ENCODE measurements at regions not wholly inside any gene's neighbourhood (a gene's known extent, or its start where the extent isn't known, plus 50 kb on each side); places are given as distances from the start of the nearest gene placed in this dataset.

DNA sequence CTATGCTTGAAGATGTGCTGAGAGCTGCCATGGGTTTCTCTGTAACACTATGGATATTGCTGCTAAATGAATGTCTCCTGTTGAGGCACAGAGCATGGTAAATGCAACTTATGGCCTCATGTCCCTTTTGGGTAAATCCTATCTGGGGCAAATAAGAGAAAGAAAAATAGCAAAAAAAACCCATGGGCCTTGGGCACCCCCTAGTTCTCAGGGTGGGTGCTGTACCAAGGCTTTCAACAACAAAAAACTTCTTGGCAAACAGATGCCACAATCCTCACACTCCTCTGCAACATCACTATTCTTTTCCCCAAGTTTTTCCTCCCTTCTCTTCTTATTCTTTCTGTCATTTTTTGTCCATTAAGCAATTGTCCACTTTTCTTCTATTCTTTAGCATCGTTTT is 340.1 kb upstream of the ROBO2 start:
- no peaks in the 10 kb centered on the region for H3K9me3 ChIP-seq
- no peaks in the 10 kb centered on the region for H3K4me1 ChIP-seq (ENCODE audit: insufficient read depth)
- H3K27ac ChIP-seq: no peak overlapping the region
- TF ChIP-seq, protein P1, sequence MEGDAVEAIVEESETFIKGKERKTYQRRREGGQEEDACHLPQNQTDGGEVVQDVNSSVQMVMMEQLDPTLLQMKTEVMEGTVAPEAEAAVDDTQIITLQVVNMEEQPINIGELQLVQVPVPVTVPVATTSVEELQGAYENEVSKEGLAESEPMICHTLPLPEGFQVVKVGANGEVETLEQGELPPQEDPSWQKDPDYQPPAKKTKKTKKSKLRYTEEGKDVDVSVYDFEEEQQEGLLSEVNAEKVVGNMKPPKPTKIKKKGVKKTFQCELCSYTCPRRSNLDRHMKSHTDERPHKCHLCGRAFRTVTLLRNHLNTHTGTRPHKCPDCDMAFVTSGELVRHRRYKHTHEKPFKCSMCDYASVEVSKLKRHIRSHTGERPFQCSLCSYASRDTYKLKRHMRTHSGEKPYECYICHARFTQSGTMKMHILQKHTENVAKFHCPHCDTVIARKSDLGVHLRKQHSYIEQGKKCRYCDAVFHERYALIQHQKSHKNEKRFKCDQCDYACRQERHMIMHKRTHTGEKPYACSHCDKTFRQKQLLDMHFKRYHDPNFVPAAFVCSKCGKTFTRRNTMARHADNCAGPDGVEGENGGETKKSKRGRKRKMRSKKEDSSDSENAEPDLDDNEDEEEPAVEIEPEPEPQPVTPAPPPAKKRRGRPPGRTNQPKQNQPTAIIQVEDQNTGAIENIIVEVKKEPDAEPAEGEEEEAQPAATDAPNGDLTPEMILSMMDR (IDR thresholded peaks at IDR 0.05): no peak
- TF ChIP-seq EP300 (IDR thresholded peaks at IDR 0.05) (no peak), POLR2A (IDR thresholded peaks at IDR 0.05) (no peak)
- intact Hi-C loops (cut with DNase I): no loop called here
- DNase-seq: no peak
- H3K27me3 ChIP-seq: no peaks in the 10 kb centered on the region
- H3K36me3 ChIP-seq: no peaks in the 10 kb centered on the region
- no peak overlapping the region for H3K4me3 ChIP-seq
- 72 to 87% (median 84%) methylated on average over 1 of the region's 1 CpG for WGBS, 3 donors

DNA sequence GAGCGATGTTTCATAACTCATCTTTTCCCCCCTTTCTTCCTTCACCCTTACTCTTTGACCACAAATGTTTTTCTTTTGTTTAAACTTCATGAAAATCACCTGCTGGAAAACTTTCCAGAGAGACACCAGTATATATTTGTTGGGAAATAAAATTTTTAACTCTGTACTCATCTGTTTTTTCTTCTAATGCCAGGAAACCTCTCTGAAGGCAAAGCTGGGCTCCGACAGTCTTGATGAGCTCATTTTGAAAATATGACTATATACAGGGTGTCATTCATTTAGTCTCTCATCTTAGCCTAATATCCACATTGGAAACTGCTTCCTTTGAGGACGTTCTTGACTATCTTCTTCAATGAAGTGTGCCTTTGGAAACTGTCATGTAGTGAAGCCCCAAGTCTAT is 339.6 kb upstream of the ROBO2 start:
- Histone ChIP-seq H3K9me3 (no peaks in the 10 kb centered on the region), H3K36me3 (no peaks in the 10 kb centered on the region), H3K27me3 (no peaks in the 10 kb centered on the region), H3K4me1 (ENCODE audit: insufficient read depth) (no peaks in the 10 kb centered on the region), H3K4me3 (no peak overlapping the region), H3K27ac (no peak overlapping the region)
- 87 to 90% (median 89%) methylated on average over 3 of the region's 3 CpGs for whole genome bisulfite sequencing, 3 donors
- intact Hi-C loops (cut with DNase I): no loop called here
- no peak for DNase-seq
- TF ChIP-seq POLR2A (IDR thresholded peaks at IDR 0.05) (no peak), EP300 (IDR thresholded peaks at IDR 0.05) (no peak)
- TF ChIP-seq, protein P1 (IDR thresholded peaks at IDR 0.05): no peak

DNA sequence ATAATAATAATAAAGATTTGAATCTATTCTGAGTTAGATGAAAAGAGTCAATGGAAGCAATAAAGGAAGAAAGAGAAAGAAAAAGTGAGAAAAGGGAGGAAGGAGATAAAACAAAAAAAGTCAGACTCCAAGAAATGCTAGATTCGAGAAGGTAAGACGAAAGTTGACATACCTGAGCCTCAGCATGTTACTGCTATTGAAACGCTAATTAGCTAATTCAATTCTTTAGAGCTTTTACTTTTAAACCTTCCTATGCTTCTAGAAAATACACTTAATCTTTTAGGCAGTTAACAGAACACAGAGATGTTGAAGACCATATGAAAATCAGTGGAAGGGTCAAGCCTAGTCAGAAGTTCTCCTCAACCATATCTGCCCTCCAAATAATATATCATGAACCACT is 337.2 kb upstream of the ROBO2 start:
- H3K4me3 ChIP-seq: no peak overlapping the region
- no peaks in the 10 kb centered on the region for H3K9me3 ChIP-seq
- DNase-seq: no peak
- intact Hi-C loops (cut with DNase I): no loop called here
- H3K27me3 ChIP-seq: no peaks in the 10 kb centered on the region
- no peak overlapping the region for H3K27ac ChIP-seq
- H3K4me1 ChIP-seq (ENCODE audit: insufficient read depth): no peaks in the 10 kb centered on the region
- H3K36me3 ChIP-seq: no peaks in the 10 kb centered on the region
- 84 to 94% (median 86%) methylated on average over 3 of the region's 3 CpGs for WGBS, 3 donors
- TF ChIP-seq POLR2A (IDR thresholded peaks at IDR 0.05) (no peak), EP300 (IDR thresholded peaks at IDR 0.05) (no peak)
- TF ChIP-seq, protein P1 (IDR thresholded peaks at IDR 0.05): no peak

DNA sequence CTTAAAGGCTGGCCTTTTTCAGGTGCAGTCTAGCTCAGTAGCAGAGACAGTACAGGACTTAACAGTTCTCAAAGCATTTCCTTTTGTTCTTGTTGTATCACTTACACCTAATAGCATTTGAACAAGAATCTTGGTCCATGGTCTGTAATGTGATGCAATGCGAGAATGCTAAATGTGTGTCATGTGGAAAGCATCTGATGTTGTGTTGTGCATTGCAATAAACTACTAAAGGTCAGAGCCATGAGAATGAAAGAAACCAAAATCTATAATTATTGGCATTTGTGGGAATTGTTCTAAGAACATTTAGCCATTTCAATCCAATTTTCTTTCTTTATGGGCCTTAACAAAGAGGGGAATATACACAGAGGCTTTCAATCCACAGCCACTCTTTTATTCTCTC is 324.5 kb upstream of the ROBO2 start:
- Histone ChIP-seq H3K27me3 (no peaks in the 10 kb centered on the region), H3K9me3 (no peaks in the 10 kb centered on the region), H3K4me3 (no peak overlapping the region), H3K36me3 (no peaks in the 10 kb centered on the region), H3K27ac (no peak overlapping the region), H3K4me1 (ENCODE audit: insufficient read depth) (no peaks in the 10 kb centered on the region)
- WGBS, 3 donors: 91 to 100% (median 91%) methylated on average over 1 of the region's 1 CpG
- intact Hi-C loops (cut with DNase I): no loop called here
- DNase-seq: no peak
- TF ChIP-seq POLR2A (IDR thresholded peaks at IDR 0.05) (no peak), EP300 (IDR thresholded peaks at IDR 0.05) (no peak)
- TF ChIP-seq, protein P1 (IDR thresholded peaks at IDR 0.05): no peak

DNA sequence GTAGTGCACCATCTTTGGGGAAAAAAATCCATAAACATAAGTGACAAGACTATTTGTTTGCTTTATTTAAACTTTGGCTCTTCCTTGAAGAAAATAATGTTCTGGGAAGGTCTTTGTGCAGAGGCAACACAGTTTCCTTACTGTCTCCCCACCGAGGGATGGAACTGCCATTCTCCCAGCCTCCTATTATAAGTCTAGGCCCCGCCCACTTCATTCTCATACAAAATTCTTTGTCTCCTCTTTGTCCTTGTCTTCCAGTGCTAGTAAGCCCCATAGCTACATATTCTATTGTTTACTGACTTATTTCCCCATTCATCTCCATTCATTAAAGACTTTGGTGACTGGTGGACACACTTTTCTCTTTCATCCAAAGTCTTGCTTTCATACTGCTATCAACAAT is 316.5 kb upstream of the ROBO2 start:
- 79 to 90% (median 83%) methylated on average over 2 of the region's 2 CpGs for WGBS, 3 donors
- H3K27me3 ChIP-seq: no peaks in the 10 kb centered on the region
- no peak overlapping the region for H3K27ac ChIP-seq
- H3K4me1 ChIP-seq (ENCODE audit: insufficient read depth): no peaks in the 10 kb centered on the region
- H3K4me3 ChIP-seq: no peak overlapping the region
- H3K36me3 ChIP-seq: no peaks in the 10 kb centered on the region
- intact Hi-C loops (cut with DNase I): no loop called here
- TF ChIP-seq EP300 (IDR thresholded peaks at IDR 0.05) (no peak), POLR2A (IDR thresholded peaks at IDR 0.05) (no peak)
- TF ChIP-seq, protein P1 (IDR thresholded peaks at IDR 0.05): no peak
- no peak for DNase-seq
- no peaks in the 10 kb centered on the region for H3K9me3 ChIP-seq

Data from ovary (tissue), 7 donors.